HG03457 (cell line): ENCODE measurements at regions not wholly inside any gene's neighbourhood (a gene's known extent, or its start where the extent isn't known, plus 50 kb on each side); places are given as distances from the start of the nearest gene placed in this dataset.
"Not testable (repeated sequence)": the region's sequence is repeated elsewhere in the genome, so short reads cannot be mapped to it uniquely, and the experiment has no call there.

Experiments used
- ATAC-seq: cut with Tn5 transposase; IDR thresholded peaks from one replicate; pipeline ENCODE4 v1.9.1; 2021; ENCODE audit warnings: moderate number of reproducible peaks; ENCODE audit not compliant: unreplicated experiment

- no peak for ATAC-seq
Measured at GRCh38 chr11:88061111-88061510, 114.1 kb downstream of the RAB38 start.

DNA sequence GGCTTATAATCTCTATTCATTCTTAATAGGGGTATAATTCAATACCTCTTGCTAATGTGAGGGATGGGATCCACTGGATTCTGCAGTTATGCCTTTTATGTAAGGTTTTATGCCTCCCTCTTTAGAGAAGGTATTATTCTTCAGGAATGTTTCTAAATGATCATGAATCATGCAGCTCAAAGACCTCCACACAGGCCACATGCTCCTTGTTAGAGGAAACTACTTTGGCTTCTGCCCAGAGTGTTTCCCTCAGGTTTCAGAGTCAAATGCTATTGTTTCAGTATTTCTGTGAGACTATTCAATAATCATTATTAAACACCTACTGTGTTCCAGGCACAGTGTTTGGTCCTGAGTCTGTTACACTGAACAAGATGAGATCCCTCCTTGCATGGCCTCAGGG, 115.9 kb downstream of the RAB38 start:
- ATAC-seq, result no peak

DNA sequence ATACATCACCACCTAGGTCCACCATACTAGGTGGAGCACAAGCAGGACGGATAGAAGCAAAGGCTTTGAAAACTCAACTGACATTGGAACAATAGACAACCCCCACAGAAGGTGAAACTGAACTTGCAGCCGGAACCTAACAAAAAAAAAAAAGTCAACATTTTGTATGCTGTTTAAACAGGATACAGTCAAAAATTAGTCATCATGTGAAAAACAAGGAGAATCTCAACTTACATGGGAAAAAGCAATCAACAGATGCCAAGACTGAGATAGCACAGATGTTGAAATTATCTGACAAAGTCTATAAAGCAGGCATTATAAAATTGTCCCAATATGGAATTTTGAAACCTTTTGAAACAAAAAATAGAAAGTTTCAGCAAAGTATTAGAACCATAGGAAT, 123.8 kb downstream of the RAB38 start:
- ATAC-seq, result no peak

DNA sequence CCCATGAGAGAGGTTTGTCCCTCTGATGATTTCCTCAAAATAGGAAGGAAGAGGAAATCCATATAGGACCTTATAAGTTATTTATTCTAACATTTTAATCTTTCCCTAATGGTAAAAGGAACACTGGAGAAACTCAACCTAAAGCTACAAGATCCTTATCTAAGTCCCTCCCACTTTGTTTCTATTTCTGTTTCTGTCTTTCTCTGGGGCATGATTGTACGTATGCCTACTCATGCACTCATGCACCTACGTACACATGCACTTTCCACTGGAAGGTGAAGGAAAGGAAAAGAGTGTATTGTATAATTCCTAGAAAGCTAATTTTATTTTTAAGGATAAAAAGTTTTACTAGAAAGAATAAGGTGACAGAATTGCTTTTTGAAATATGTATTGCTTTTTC, 125.0 kb downstream of the RAB38 start:
- ATAC-seq, result no peak

GRCh38 chr11:88045288-88045687, 130.0 kb downstream of the RAB38 start:
- not testable (repeated sequence) for ATAC-seq

DNA sequence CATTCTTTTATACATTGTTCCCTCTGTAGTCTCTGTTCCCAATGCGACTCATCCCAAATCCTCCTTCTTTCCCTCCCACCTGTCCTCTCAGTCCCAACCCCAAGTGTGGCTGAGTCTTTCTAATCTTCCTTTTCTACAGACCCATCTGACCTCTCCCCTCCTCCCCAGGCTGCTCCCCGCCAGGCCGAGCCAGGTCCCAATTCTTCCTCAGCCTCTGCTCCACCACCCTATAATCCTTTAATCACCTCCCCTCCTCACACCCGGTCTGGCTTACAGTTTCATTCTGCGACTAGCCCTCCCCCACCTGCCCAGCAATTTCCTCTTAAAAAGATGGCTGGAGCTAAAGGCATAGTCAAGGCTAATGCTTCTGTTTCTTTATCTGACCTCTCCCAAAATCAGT, 130.6 kb downstream of the RAB38 start:
- not testable (repeated sequence) for ATAC-seq

DNA sequence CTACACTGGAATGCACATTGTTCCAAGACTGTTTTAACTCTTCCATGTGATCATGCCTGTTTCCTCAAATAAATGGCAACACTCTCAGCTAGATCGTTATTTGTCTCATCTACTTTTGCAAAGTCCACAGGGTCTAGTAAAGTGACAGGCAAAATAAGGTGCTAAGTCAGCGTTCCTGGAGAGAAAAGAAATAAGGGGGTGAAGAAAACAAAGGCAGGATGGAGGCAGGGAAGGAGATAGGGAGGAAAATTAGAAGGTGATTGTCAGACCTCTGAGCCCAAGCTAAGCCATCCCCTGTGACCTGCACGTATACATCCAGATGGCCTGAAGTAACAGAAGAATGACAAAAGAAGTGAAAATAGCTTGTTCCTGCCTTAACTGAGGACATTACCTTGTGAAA, 132.1 kb downstream of the RAB38 start:
- ATAC-seq, result no peak

DNA sequence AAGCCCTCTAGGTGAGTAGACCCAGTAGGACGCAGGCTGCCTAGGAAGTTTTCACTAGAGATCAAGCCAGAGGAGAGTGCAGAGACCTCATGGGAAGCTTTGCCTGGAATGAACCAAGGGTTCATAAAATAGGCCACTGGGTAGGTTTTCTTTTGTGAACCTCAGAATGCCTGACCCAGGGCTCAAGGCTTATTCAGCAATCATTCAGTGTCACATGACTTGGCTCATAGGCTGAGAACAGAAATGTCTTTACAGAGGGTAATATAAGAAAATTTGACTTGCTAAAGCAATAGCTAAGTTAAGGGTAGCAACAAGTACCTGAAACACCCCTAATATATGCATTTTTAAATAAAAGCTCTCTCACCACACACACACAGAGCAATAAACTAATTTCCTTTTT, 132.6 kb downstream of the RAB38 start:
- ATAC-seq, result no peak

DNA sequence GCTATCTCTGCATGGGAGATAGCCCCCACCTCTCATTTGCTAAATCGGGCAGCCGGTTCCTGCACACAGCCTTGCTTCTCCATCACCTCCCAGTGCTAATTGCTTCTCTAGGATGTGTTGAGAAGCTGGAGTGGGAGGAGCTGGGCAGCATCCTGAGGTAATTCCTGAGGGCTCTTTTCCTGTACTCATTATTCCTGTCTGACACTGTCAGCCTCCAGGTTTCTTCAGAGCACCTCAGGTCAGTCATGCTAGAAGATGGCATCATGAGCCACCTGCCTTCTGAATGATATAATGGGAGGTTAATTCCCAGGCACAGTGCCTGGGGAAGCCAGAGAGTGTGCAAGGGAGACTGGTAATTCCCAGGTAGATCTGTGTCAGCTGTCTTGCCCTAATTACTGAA, 133.0 kb downstream of the RAB38 start:
- ATAC-seq, result no peak

DNA sequence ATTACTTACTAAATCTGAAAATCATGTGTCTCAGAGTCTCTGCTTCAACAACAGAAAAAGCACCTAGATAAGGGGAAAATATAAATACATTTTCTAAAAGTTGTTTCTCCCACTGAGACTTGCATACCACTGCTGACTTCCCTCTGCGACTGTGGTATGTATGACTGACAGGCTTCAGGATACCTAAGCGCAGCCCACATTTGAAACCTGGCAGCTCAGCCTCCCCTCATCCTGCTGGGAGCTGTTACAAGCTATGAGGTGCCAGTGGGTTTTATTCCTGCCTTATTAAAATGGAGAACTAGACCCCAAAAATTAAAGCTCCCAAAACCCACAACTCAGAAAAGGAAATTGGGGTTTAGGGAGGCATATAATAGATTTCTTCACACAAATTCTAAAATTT, 133.6 kb downstream of the RAB38 start:
- ATAC-seq, result no peak

DNA sequence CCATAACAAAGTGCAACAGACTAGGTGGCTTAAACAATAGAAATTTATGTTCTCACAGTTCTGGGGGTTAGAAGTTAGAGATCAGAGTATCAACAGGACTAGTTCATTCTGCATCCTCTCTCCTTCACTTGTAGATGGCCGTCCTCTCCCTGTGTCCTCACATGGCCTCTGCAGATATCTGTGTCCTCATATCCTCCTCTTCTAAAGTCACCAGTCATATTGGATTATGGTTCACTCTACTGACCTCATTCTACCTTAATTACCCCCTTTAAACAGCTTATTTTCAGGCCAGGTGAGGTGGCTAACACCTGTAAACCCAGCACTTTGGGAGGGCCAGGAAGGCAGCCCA, 135.1 kb downstream of the RAB38 start:
- ATAC-seq, result no peak

GRCh38 chr11:88039476-88040147, 135.6 kb downstream of the RAB38 start:
- ATAC-seq, result no peak

- no peak for ATAC-seq
Measured at GRCh38 chr11:88038063-88038462, 137.2 kb downstream of the RAB38 start.

GRCh38 chr11:88036701-88037100, 138.5 kb downstream of the RAB38 start:
- no peak for ATAC-seq

DNA sequence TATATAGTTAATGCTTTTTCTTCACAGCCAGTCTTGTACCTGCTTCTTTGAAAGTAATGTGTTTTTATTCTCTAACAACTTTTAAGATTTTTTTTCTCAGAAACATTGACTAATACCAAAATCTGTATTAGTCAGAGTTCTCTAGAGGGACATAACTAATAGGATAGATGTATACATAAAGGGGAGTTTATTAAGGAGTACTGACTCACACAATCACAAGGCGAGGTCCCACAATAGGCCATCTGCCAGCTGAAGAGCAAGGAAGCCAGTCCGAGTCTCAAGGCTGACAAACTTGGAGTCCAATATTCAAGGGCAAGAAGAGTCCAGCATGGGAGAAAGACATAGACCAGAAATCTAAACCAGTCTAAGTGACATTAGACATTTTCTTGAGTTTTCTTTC, 140.0 kb downstream of the RAB38 start:
- no peak for ATAC-seq

GRCh38 chr11:88017666-88018065, 157.6 kb downstream of the RAB38 start:
- no peak for ATAC-seq

- peak; percentile 79 for ATAC-seq
Measured at GRCh38 chr11:88016392-88017170, 158.7 kb downstream of the RAB38 start.

DNA sequence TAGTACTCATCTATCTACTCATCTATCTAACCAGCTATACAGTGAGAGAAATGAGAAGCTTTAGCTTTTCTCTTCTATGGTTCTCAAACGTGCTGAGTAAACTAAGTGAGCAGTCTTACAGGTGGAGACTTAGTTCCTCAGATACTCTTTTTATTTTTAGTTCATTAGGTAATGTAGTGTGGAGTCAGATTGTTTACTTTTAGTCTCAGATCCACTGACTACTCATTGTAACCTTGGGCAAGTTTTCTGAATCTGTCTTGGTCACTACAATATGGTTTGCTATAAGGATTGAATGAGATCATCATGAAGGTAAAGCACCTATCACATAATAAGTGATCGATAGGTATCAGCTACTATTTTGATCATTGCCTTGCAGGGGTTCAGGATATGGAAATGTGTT, 160.1 kb downstream of the RAB38 start:
- ATAC-seq, result no peak

GRCh38 chr11:88013508-88014065, 161.7 kb downstream of the RAB38 start:
- ATAC-seq, result no peak

DNA sequence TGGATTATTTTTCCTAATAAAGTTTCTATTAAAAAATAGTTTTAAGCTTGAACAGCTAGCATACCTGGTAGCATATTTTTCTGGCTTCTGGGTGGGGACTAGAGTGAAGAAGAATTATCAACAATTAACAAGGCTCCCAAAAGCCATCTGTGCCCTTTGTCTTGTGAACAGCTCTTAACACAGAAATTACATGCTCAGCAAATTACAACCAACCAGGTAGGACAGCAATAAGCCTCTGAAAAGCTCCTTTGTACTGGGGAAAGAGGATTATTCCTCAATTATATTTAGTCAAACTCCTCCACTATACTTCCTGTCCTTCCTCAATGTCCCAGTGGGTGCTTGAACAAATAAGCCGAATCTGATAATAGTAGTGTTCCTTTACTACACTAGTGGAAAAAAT, 162.8 kb downstream of the RAB38 start:
- ATAC-seq, result no peak

GRCh38 chr11:87976009-87976408, 199.2 kb downstream of the RAB38 start:
- no peak for ATAC-seq

DNA sequence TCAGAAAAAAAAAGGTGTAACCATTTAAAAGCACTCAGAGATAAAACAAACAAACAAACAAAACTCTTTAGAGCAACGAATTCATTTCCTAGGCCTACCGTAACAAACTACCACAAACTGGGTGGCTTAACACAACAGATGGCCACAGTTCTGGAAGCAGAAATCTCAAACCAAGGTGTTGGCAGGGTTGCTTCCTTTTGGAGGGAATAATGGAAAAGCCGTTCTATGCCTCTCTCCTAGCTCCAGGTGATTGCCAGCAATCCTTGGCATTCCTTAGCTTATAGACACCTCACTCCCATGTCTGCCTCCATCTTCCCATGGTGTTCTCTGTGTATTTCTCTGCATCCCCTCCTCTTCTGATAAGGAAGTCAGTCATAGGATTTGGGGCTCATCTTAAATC, 200.4 kb downstream of the RAB38 start:
- no peak for ATAC-seq
